Left renal cortex interstitium (tissue), 4 donors: ENCODE measurements at regions not wholly inside any gene's neighbourhood (a gene's known extent, or its start where the extent isn't known, plus 50 kb on each side); places are given as distances from the start of the nearest gene placed in this dataset.
"Not testable (repeated sequence)": the region's sequence is repeated elsewhere in the genome, so short reads cannot be mapped to it uniquely, and the experiment has no call there.

Source experiments
- DNase-seq, 4 donors: peaks; one replicate each; pipeline ENCODE4 v3.0.0-alpha.2; 2013; ENCODE audit warnings: low read depth in 4 of 4, low spot score in 2 of 4, missing footprints in 1 of 4

DNA sequence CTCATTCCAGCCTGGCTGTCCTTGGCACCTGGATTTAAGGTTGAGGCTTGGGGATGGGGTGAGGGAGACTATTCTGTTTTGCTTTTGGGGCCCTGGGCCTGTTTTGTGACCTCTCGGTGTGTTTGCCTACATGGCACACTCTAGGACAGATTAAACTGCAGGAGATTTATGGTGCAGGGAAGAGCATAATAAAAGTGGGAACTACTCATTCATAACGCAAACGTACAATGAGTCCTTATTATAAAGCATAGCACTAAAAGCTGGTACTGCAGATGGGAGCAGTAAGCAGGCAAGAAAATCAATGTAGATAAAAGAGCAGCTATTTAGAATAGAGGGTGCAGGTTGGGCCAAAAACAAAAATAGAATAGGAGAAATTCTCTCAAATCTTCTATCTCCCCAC, 238.4 kb downstream of the ACTR3 start:
- DNase-seq: no peak

DNA sequence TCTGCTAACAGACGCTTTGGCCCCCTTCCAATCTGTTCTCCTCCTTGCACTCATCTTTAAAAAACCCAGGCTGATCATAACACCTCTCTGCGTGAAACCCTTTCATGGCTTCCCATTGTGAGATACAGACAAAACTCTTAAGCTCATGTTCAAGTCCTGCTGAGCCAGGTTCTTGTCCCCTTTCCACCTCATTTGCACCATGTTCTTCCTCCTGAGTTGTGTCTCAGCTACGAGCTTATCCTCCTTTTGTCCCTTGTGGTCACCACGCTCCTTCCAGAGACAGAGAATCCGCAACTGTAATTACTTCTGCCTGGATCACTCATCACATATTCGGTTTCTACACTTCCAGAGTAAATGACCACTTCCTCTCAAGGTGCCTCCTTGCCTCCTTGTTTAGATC, 238.8 kb downstream of the ACTR3 start:
- no peak for DNase-seq

DNA sequence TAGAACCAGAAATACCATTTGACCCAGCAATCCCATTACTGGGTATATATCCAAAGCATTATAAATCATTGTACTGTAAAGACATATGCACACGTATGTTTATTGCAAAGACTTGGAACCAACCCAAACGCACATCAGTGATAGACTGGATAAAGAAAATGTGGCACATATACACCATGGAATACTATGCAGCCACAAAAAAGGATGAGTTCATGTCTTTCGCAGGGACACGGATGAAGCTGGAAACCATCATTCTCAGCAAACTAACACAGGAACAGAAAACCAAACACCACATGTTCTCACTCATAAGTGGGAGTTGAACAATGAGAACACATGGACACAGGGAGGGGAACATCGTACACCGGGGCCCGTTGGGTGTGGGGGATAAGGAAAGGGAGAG, 242.2 kb downstream of the ACTR3 start:
- DNase-seq: not testable (repeated sequence)

- DNase-seq: no peak
These were observed 244.3 kb downstream of the ACTR3 start for GRCh38 chr2:114134146-114134545.

- DNase-seq: no peak
These were observed 249.7 kb downstream of the ACTR3 start for GRCh38 chr2:114139542-114139941.

DNA sequence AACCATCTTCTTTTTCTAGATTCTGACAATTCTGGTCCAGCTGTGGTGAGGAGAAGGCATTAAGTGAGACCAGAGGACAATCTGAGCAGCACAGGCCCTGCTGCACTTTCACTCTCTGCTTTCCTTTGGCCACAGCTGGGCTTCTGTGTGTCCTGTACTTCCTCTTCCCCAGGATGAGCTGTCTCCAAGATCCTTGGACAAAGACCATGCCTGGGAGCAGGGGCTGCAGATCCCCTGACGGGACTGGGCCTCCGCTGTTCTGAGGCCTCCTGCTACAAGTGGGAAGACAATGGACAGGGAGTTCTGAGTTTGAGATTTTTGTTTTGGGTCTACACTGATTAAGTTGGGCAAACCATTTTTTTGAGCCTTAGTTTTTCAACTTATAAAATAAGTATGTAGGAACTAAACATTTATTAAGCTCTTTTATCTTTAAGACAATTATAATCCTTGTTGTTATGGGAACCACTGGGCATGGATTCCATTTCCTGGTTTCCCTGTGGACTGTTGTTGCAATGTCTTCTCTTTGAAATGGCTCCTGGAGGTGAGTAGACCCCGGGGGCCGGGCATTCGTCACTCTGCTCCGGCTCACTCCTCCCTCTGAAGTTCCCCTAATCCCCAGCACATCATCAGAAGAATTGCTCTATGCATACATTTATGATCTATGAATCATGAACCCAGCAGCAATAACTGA, 266.6 kb downstream of the ACTR3 start:
- DNase-seq: no peak

- DNase-seq: no peak
These were observed 267.1 kb downstream of the ACTR3 start for GRCh38 chr2:114157057-114157385.

DNA sequence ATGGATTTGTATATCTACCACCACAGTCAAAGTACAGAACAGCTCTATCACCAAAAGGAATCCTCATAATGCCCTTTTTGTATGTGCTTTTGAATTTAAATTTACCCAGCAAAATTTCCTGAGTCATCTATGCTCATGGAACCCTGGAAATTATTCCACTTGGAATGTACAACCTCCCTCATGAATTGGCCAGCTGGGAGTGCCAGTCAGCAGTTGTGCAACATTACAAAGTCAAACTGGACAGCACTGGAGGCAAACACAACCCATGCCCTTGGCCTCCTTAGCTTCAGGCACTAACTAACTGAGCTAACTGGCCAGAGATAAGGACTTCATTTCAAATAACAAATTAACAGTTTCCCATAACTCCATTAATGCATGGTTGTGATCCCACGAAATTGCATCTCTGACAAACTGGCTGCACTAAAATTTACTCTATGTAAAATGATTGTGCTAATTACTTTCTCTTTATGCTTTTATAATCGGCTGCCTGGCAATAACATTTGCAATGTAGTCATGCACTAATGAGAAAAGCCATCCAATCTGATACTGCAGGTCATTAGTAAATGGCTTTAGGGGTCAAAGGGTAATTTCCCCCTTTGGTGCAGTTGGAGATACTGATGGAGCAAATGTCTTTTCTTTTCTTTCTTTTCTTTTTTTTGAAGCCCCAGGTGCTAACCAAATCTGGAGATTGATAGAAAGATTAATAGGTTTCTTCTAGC, 270.5 kb downstream of the ACTR3 start:
- no peak for DNase-seq

GRCh38 chr2:114161371-114161770, 271.5 kb downstream of the ACTR3 start:
- no peak for DNase-seq

GRCh38 chr2:114167799-114168198, 274.6 kb upstream of the DPP10 start:
- no peak for DNase-seq

DNA sequence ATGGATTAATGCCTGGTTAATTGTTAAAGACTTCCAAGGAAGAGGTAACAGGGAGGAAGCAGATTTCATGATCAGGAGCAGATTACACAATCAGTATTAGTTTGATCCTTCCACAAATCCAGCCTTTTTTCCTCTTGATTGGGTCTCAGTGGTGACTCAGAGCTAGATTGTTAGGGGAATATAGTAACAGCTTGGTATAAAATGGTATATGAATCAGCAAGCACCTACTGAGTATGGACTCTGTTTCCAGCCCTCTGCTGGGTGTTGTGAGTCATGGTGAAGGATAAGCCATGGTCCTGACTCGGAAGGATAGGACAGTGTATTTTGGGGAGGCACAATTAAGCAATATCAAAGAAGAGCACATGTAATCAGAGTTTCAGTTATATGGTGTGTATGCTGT, 272.4 kb upstream of the DPP10 start:
- no peak for DNase-seq

DNA sequence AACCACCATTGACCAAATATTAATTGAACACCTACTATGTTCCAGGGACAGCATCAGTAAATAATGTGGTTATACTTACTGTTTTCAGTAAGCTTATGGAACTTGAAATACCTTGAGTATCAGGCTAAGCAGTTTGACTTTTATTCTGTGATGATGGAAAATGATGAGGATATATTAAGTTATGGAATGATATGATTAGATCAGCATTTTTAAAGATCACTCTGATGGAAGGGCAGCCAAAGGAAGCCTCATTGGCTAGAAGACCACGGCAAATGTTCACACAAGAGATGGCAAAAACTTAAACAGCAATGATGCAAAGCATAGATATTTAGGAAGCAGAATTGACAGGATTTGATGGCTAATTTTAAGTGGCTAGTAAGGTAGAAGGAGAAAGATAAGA, 266.9 kb upstream of the DPP10 start:
- DNase-seq: no peak

DNA sequence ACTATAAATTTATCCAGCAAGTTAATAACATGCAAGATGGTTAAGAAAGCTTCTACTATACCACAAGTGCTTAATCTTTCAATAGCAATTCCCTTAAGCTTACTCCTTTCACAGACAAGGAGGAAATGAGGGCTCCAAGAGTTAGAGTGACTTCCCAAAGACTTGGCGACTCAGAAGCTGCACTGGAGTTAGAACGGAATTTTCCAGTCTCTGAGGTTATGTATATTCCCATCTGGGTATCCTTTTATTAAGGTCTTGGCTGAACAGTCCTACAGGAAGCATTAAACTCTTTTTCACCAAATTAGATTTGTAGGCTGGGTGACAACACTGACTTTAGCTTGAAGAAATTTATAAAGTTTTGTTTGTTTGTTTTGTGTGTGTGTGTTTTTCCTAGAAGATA, 256.9 kb upstream of the DPP10 start:
- DNase-seq: peak in 3 of 4 donors; percentile 10 to 24 (median 11)

DNA sequence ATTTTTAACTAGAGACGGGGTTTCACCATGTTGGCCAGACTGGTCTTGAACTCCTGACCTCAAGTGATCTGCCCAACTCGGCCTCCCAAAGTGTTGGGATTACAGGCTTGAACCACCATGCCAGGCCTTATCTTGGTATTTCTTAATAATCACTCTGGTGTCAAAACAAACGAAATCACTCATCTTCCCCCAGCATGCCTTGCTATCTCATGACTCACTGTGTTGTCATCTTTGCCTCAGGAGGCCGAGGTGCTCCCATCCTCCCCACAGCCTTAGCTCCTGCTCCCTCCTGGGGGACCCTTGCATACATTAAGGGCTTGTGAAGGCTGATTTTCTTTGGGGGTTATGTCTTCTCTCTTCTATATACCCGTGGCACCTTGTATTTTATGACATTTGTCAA, 250.1 kb upstream of the DPP10 start:
- DNase-seq: no peak

DNA sequence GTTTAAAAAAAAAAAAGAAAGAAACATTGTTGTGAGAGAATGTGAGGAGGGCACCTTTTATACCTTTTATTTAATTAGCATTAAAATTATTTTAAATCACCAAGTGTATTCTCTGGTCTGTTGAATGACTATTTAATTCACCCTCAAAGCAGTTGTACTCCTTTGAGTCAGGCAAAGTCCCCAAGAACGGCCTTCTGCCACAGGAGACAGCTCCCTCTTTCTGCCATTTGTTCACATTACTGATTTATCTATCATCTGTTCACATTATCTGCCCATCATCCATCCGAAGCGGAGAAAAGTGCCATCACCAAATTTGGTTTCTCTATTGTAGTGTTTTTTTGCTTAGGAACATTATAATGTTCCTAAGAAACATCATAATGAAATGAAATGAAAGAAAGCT, 240.7 kb upstream of the DPP10 start:
- DNase-seq: no peak

DNA sequence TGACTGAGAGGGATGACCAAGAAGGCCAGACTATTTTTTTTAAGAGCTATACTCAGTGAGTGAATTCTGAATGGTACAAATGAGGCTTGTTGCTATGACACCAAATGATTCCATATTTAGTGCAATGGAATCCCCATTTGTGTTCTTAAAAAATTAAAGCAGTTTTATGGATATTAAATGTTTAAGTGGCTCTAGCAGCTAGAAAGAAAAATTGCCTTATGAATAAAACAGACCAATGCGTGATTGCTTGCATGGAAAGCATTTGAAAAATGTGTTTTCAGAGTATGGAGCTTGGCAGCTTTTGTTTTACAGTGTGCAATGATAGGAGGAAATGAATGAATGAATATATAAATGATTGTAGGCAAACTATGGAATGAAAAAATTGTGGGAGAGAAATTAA, 238.8 kb upstream of the DPP10 start:
- DNase-seq: no peak

GRCh38 chr2:114213808-114214207, 228.6 kb upstream of the DPP10 start:
- no peak for DNase-seq

GRCh38 chr2:114218383-114218782, 224.1 kb upstream of the DPP10 start:
- DNase-seq: no peak

DNA sequence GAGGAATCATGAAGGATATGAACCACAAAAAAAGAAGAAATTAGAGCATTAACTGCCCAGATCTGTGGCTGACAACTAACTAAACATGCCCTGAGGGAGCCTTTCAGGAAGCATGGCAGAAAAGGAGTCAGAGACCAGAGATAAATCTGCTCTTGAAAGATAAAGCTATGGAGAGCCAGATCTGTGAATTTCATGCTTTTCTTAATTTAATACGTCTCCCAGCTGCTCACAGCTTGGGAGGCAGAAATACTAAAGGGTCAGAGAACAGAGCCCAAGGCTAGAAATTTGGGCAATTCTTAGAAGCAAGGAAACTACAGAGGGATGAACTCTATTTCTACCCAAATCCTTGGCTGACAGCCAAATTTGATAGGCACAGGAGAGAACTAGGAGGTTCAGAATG, 223.0 kb upstream of the DPP10 start:
- peak in 3 of 4 donors; percentile 3 to 12 (median 11) for DNase-seq

GRCh38 chr2:114222344-114222743, 220.1 kb upstream of the DPP10 start:
- no peak for DNase-seq

GRCh38 chr2:114231921-114232320, 210.5 kb upstream of the DPP10 start:
- no peak for DNase-seq

GRCh38 chr2:114237331-114237730, 205.1 kb upstream of the DPP10 start:
- DNase-seq: no peak
